ENCODE measurements at regions not wholly inside any gene's neighbourhood (a gene's known extent, or its start where the extent isn't known, plus 50 kb on each side); places are given as distances from the start of the nearest gene placed in this dataset.

GRCh38 chr10:57017356-57018037 lies 656.4 kb upstream of the ZWINT start:
- no peak for TF ChIP-seq CTCF (conservative IDR thresholded peaks at IDR 0.05; ENCODE audit: low read depth, low read length)
- H3K4me3 ChIP-seq (ENCODE audit: low read depth, low read length), result no peak overlapping the region
- DNase-seq (ENCODE audit: low read depth), result no peak

GRCh38 chr10:57015595-57016318 lies 654.7 kb upstream of the ZWINT start:
- H3K4me3 ChIP-seq (ENCODE audit: low read depth, low read length), result no peak overlapping the region
- no peak for DNase-seq (ENCODE audit: low read depth)
- TF ChIP-seq CTCF (conservative IDR thresholded peaks at IDR 0.05; ENCODE audit: low read depth, low read length), result no peak

- DNase-seq (ENCODE audit: low read depth), result no peak
- H3K4me3 ChIP-seq (ENCODE audit: low read depth, low read length), result no peak overlapping the region
- no peak for TF ChIP-seq CTCF (conservative IDR thresholded peaks at IDR 0.05; ENCODE audit: low read depth, low read length)
These were observed 654.1 kb upstream of the ZWINT start for GRCh38 chr10:57015187-57015586.

- H3K4me3 ChIP-seq (ENCODE audit: low read depth, low read length), result no peak overlapping the region
- DNase-seq (ENCODE audit: low read depth), result no peak
- TF ChIP-seq CTCF (conservative IDR thresholded peaks at IDR 0.05; ENCODE audit: low read depth, low read length), result no peak
These were observed 653.7 kb upstream of the ZWINT start for GRCh38 chr10:57014758-57015157.

GRCh38 chr10:57008189-57008588 lies 647.1 kb upstream of the ZWINT start:
- no peak for TF ChIP-seq CTCF (conservative IDR thresholded peaks at IDR 0.05; ENCODE audit: low read depth, low read length)
- no peak for DNase-seq (ENCODE audit: low read depth)
- no peak overlapping the region for H3K4me3 ChIP-seq (ENCODE audit: low read depth, low read length)

- H3K4me3 ChIP-seq (ENCODE audit: low read depth, low read length), result no peak overlapping the region
- no peak for DNase-seq (ENCODE audit: low read depth)
- TF ChIP-seq CTCF (conservative IDR thresholded peaks at IDR 0.05; ENCODE audit: low read depth, low read length), result no peak
These were observed 630.6 kb upstream of the ZWINT start for GRCh38 chr10:56991591-56992069.

All from choroid plexus epithelial cell (primary cell).